ENCODE measurements at regions not wholly inside any gene's neighbourhood (a gene's known extent, or its start where the extent isn't known, plus 50 kb on each side); places are given as distances from the start of the nearest gene placed in this dataset.

- peaks cover 11% of the 10 kb centered on the region for H3K4me1 Mint-ChIP-seq
- H3K4me3 Mint-ChIP-seq: no peak overlapping the region
- no peak for ATAC-seq (ENCODE audit: low read depth)
- H3K36me3 Mint-ChIP-seq (ENCODE audit: low read depth): no peaks in the 10 kb centered on the region
- POLR2A ChIA-PET: no interaction called here
- intact Hi-C loops (cut with micrococcal nuclease): no loop called here
- CTCF ChIA-PET: no interaction called here
- H3K27ac Mint-ChIP-seq: no peak overlapping the region
- H3K27me3 Mint-ChIP-seq: no peaks in the 10 kb centered on the region
- no peak for TF ChIP-seq CTCF (IDR thresholded peaks at IDR 0.05)
- H3K9me3 Mint-ChIP-seq: no peaks in the 10 kb centered on the region
- DNase-seq: no peak
Observed at GRCh38 chr6:119466226-119466625, 116.7 kb upstream of the MAN1A1 start.

- DNase-seq (no peak), ATAC-seq (ENCODE audit: low read depth) (peak; percentile 68)
- no peak for TF ChIP-seq CTCF (IDR thresholded peaks at IDR 0.05)
- ChIA-PET POLR2A (interaction anchor here (0.5 to 1.0 kb wide), 2 partner anchors 112 to 393 kb away, joined by 3 read pairs; no protein-coding TSS in a partner anchor), CTCF (no interaction called here)
- H3K9me3 Mint-ChIP-seq: peaks cover 4% of the 10 kb centered on the region
- no peak overlapping the region for H3K4me3 Mint-ChIP-seq
- no peak overlapping the region for H3K27ac Mint-ChIP-seq
- H3K36me3 Mint-ChIP-seq (ENCODE audit: low read depth): peaks cover 2% of the 10 kb centered on the region
- no peaks in the 10 kb centered on the region for H3K27me3 Mint-ChIP-seq
- intact Hi-C loops (cut with micrococcal nuclease): no loop called here
- peaks cover 31% of the 10 kb centered on the region for H3K4me1 Mint-ChIP-seq
Observed at GRCh38 chr6:119463081-119463626, 113.6 kb upstream of the MAN1A1 start.

GRCh38 chr6:119461187-119461586, 111.6 kb upstream of the MAN1A1 start:
- peaks cover 29% of the 10 kb centered on the region for H3K4me1 Mint-ChIP-seq
- DNase-seq (no peak), ATAC-seq (ENCODE audit: low read depth) (no peak)
- TF ChIP-seq CTCF (IDR thresholded peaks at IDR 0.05): no peak
- H3K4me3 Mint-ChIP-seq: no peak overlapping the region
- ChIA-PET POLR2A (no interaction called here), CTCF (no interaction called here)
- no peak overlapping the region for H3K27ac Mint-ChIP-seq
- peaks cover 4% of the 10 kb centered on the region for H3K9me3 Mint-ChIP-seq
- peaks cover 2% of the 10 kb centered on the region for H3K36me3 Mint-ChIP-seq (ENCODE audit: low read depth)
- intact Hi-C loops (cut with micrococcal nuclease): no loop called here
- no peaks in the 10 kb centered on the region for H3K27me3 Mint-ChIP-seq

- no peak for TF ChIP-seq CTCF (IDR thresholded peaks at IDR 0.05)
- Mint-ChIP-seq H3K4me3 (no peak overlapping the region), H3K27ac (peak overlapping the region; percentile 16), H3K27me3 (no peaks in the 10 kb centered on the region), H3K4me1 (peaks cover 35% of the 10 kb centered on the region), H3K9me3 (peaks cover 4% of the 10 kb centered on the region), H3K36me3 (ENCODE audit: low read depth) (peaks cover 2% of the 10 kb centered on the region)
- CTCF ChIA-PET: no interaction called here
- ATAC-seq (ENCODE audit: low read depth) (peak; percentile 63), DNase-seq (no peak)
- intact Hi-C loops (cut with micrococcal nuclease): loop anchor here (2.0 kb wide), 1 partner anchor 15 kb away; no protein-coding TSS in a partner anchor
- POLR2A ChIA-PET: no interaction called here
Observed at GRCh38 chr6:119459207-119459974, 109.8 kb upstream of the MAN1A1 start.

- ChIA-PET CTCF (no interaction called here), POLR2A (no interaction called here)
- no peak for DNase-seq
- Mint-ChIP-seq H3K4me3 (no peak overlapping the region), H3K27ac (no peak overlapping the region), H3K9me3 (peaks cover 7% of the 10 kb centered on the region), H3K36me3 (ENCODE audit: low read depth) (no peaks in the 10 kb centered on the region), H3K27me3 (no peaks in the 10 kb centered on the region), H3K4me1 (peaks cover 25% of the 10 kb centered on the region)
- TF ChIP-seq CTCF (IDR thresholded peaks at IDR 0.05): no peak
- intact Hi-C loops (cut with micrococcal nuclease): no loop called here
- ATAC-seq (ENCODE audit: low read depth): no peak
Observed at GRCh38 chr6:119454714-119455113, 105.2 kb upstream of the MAN1A1 start.
